Thyroid gland (tissue), 4 donors: ENCODE measurements at regions not wholly inside any gene's neighbourhood (a gene's known extent, or its start where the extent isn't known, plus 50 kb on each side); places are given as distances from the start of the nearest gene placed in this dataset.

Experiments used
- DNase-seq, 2 donors: peaks; one replicate each; pipeline ENCODE4 v3.0.0-alpha.2; 2019
- H3K27ac ChIP-seq, 3 donors: fragments of 200-600 bp; sonication (generic); 1 replicate in 2 of 3; 2 replicates in 1 of 3; pipeline ENCODE4 v1.5.1; 2016 to 2019; ENCODE audit warnings: mild to moderate bottlenecking in 1 of 3, moderate library complexity in 1 of 3
- H3K27me3 ChIP-seq: fragments of 200-600 bp; sonication (generic); one replicate; pipeline ENCODE4 v1.5.1; 2019
- H3K36me3 ChIP-seq, 2 donors: fragments of 200-600 bp; sonication (generic); one replicate each; pipeline ENCODE4 v1.5.1; 2016 to 2019
- H3K4me1 ChIP-seq, 2 donors: fragments of 200-600 bp; sonication (generic); one replicate each; pipeline ENCODE4 v1.5.1; 2017 to 2019
- H3K4me3 ChIP-seq, 3 donors: fragments of 200-600 bp; sonication (generic); replicated peaks in 1 of 3; 1 replicate in 2 of 3; 2 replicates in 1 of 3; pipeline ENCODE4 v1.5.1; 2016; ENCODE audit warnings: mild to moderate bottlenecking in 1 of 3
- H3K9me3 ChIP-seq: fragments of 200-600 bp; sonication (generic); one replicate; pipeline ENCODE4 v1.5.1; 2017
- CTCF ChIP-seq, 6 experiments: fragments of 200-600 bp in 3 of 6; fragments of 450-650 bp in 3 of 6; sonication (generic) in 3 of 6; IDR thresholded peaks; one replicate each; pipeline ENCODE4 v1.5.1; 2016 to 2019; ENCODE audit warnings: antibody characterized with exemption in 6 of 6, mild to moderate bottlenecking in 2 of 6, inconsistent platforms in 1 of 6, moderate library complexity in 1 of 6
- POLR2A ChIP-seq, 2 donors: fragments of 450-650 bp; IDR thresholded peaks; one replicate each; pipeline ENCODE4 v1.6.1; 2017; ENCODE audit warnings: antibody characterized with exemption in 2 of 2, mild to moderate bottlenecking in 2 of 2, moderate library complexity in 1 of 2
- WGBS, 2 donors: methylation state at CpG; one replicate each; pipeline ENCODE4 v1.1.5; 2017; 5-methylcytosine and 5-hydroxymethylcytosine counted together
- intact Hi-C: fragments of 100-400 bp; cut with DNase I; formaldehyde crosslinking; loops from one replicate; pipeline ENCODE4 v1.15.1; 2023

- no peaks in the 10 kb centered on the region for H3K9me3 ChIP-seq
- DNase-seq = no peak
- no peak overlapping the region for H3K27ac ChIP-seq
- H3K4me3 ChIP-seq = no peak overlapping the region
- H3K27me3 ChIP-seq = no peaks in the 10 kb centered on the region
- H3K4me1 ChIP-seq = no peaks in the 10 kb centered on the region
- 96 to 97% methylated on average over 1 of the region's 1 CpG for WGBS, 2 donors
- intact Hi-C loops = no loop called here
- H3K36me3 ChIP-seq = no peaks in the 10 kb centered on the region
- TF ChIP-seq CTCF (IDR thresholded peaks at IDR 0.05) (no peak), POLR2A (IDR thresholded peaks at IDR 0.05) (no peak)
These were observed 251.1 kb upstream of the HTR2C start for GRCh38 chrX:114332766-114333165.

- intact Hi-C loops = no loop called here
- no peak overlapping the region for H3K4me3 ChIP-seq
- no peaks in the 10 kb centered on the region for H3K36me3 ChIP-seq
- TF ChIP-seq POLR2A (IDR thresholded peaks at IDR 0.05) (no peak), CTCF (IDR thresholded peaks at IDR 0.05) (no peak)
- no peaks in the 10 kb centered on the region for H3K9me3 ChIP-seq
- no peak overlapping the region for H3K27ac ChIP-seq
- 78 to 93% methylated on average over 2 to 3 of the region's 4 CpGs for WGBS, 2 donors
- no peaks in the 10 kb centered on the region for H3K27me3 ChIP-seq
- H3K4me1 ChIP-seq = no peaks in the 10 kb centered on the region
- no peak for DNase-seq
These were observed 249.4 kb upstream of the HTR2C start for GRCh38 chrX:114334473-114334982.

- no peak for DNase-seq
These were observed 245.0 kb upstream of the HTR2C start for GRCh38 chrX:114338870-114339269.

GRCh38 chrX:114344756-114345349 lies 239.0 kb upstream of the HTR2C start:
- Histone ChIP-seq H3K27ac (no peak overlapping the region), H3K36me3 (no peaks in the 10 kb centered on the region), H3K4me1 (no peaks in the 10 kb centered on the region), H3K27me3 (no peaks in the 10 kb centered on the region), H3K9me3 (no peaks in the 10 kb centered on the region), H3K4me3 (no peak overlapping the region)
- WGBS, 2 donors = 65 to 75% methylated on average over 3 of the region's 3 CpGs
- intact Hi-C loops = no loop called here
- peak in 3 of 6 experiments; percentile 7 to 38 (median 35) for TF ChIP-seq CTCF (IDR thresholded peaks at IDR 0.05)
- no peak for TF ChIP-seq POLR2A (IDR thresholded peaks at IDR 0.05)
- no peak for DNase-seq

More at GRCh38 chrX:114338870-114339269, 245.0 kb upstream of the HTR2C start:
- no peaks in the 10 kb centered on the region for H3K4me1 ChIP-seq
- no peak for TF ChIP-seq CTCF (IDR thresholded peaks at IDR 0.05)
- no peak for TF ChIP-seq POLR2A (IDR thresholded peaks at IDR 0.05)
- no peak overlapping the region for H3K4me3 ChIP-seq
- intact Hi-C loops = no loop called here
- no peak overlapping the region for H3K27ac ChIP-seq
- 96% methylated on average over 2 of the region's 2 CpGs for WGBS, 2 donors
- H3K36me3 ChIP-seq = no peaks in the 10 kb centered on the region
- no peaks in the 10 kb centered on the region for H3K9me3 ChIP-seq
- no peaks in the 10 kb centered on the region for H3K27me3 ChIP-seq

GRCh38 chrX:114361076-114361725 lies 222.7 kb upstream of the HTR2C start:
- 79 to 83% methylated on average over 5 of the region's 5 CpGs for whole genome bisulfite sequencing, 2 donors
- no peak overlapping the region for H3K4me3 ChIP-seq

More at GRCh38 chrX:114361076-114361725, 222.7 kb upstream of the HTR2C start:
- H3K27me3 ChIP-seq = peaks cover 4% of the 10 kb centered on the region
- H3K27ac ChIP-seq = no peak overlapping the region
- no peaks in the 10 kb centered on the region for H3K36me3 ChIP-seq
- no peaks in the 10 kb centered on the region for H3K9me3 ChIP-seq
- TF ChIP-seq CTCF (IDR thresholded peaks at IDR 0.05) = no peak
- TF ChIP-seq POLR2A (IDR thresholded peaks at IDR 0.05) = no peak
- no peaks in the 10 kb centered on the region for H3K4me1 ChIP-seq
- intact Hi-C loops = no loop called here
- no peak for DNase-seq
